OCI-LY1 (cell line): ENCODE measurements at regions not wholly inside any gene's neighbourhood (a gene's known extent, or its start where the extent isn't known, plus 50 kb on each side); places are given as distances from the start of the nearest gene placed in this dataset.

ENCODE experiments used
- CTCF ChIP-seq: fragments of 200-600 bp; sonication (generic), shearing (Covaris generic); IDR thresholded peaks from 2 replicates; pipeline ENCODE4 v1.5.1; 2017; ENCODE audit warnings: mild to moderate bottlenecking, antibody characterized with exemption, low read length, moderate library complexity, mixed read lengths
- EZH2 ChIP-seq: fragments of 200-600 bp; sonication (generic), shearing (Covaris generic); IDR thresholded peaks from 2 replicates; pipeline ENCODE4 v1.8.0; 2017; ENCODE audit warnings: borderline replicate concordance, mixed run types, mild to moderate bottlenecking, antibody characterized with exemption, low read length, moderate library complexity, mixed read lengths

GRCh38 chr4:89371614-89372013, 64.0 kb upstream of the GPRIN3 start:
- no peak for TF ChIP-seq CTCF
- no peak for TF ChIP-seq EZH2
